ENCODE measurements at regions not wholly inside any gene's neighbourhood (a gene's known extent, or its start where the extent isn't known, plus 50 kb on each side); places are given as distances from the start of the nearest gene placed in this dataset.

GRCh38 chr3:30520699-30521098 is 85.7 kb upstream of the TGFBR2 start:
- Mint-ChIP-seq H3K27ac (peak overlapping the region in 1 of 6 donors; percentile 14), H3K4me1 (peaks cover 7 to 9% (median 8%) of the 10 kb centered on the region in 3 donors), H3K27me3 (no peaks in the 10 kb centered on the region), H3K4me3 (no peak overlapping the region), H3K9me3 (no peaks in the 10 kb centered on the region), H3K36me3 (no peaks in the 10 kb centered on the region)
- DNase-seq (no peak), ATAC-seq (ENCODE audit: low read depth in 2 of 2) (no peak)

GRCh38 chr3:30521156-30521715 is 85.2 kb upstream of the TGFBR2 start:
- ATAC-seq (ENCODE audit: low read depth in 2 of 2) (no peak), DNase-seq (no peak)
- Mint-ChIP-seq H3K27me3 (no peaks in the 10 kb centered on the region), H3K27ac (no peak overlapping the region), H3K9me3 (no peaks in the 10 kb centered on the region), H3K36me3 (no peaks in the 10 kb centered on the region), H3K4me1 (peaks cover 7 to 9% (median 8%) of the 10 kb centered on the region in 3 donors), H3K4me3 (no peak overlapping the region)

GRCh38 chr3:30522476-30522875 is 83.9 kb upstream of the TGFBR2 start:
- H3K4me3 Mint-ChIP-seq, result no peak overlapping the region
- no peak for DNase-seq
- no peaks in the 10 kb centered on the region for H3K36me3 Mint-ChIP-seq
- peaks cover 7 to 9% (median 8%) of the 10 kb centered on the region in 3 donors for H3K4me1 Mint-ChIP-seq
- ATAC-seq (ENCODE audit: low read depth in 2 of 2), result no peak
- H3K27me3 Mint-ChIP-seq, result no peaks in the 10 kb centered on the region
- no peak overlapping the region for H3K27ac Mint-ChIP-seq
- no peaks in the 10 kb centered on the region for H3K9me3 Mint-ChIP-seq

- no peak for DNase-seq
- Mint-ChIP-seq H3K9me3 (no peaks in the 10 kb centered on the region), H3K36me3 (no peaks in the 10 kb centered on the region), H3K4me3 (no peak overlapping the region), H3K4me1 (peaks cover 7 to 9% (median 8%) of the 10 kb centered on the region in 3 donors), H3K27me3 (no peaks in the 10 kb centered on the region), H3K27ac (no peak overlapping the region)
- ATAC-seq (ENCODE audit: low read depth in 2 of 2), result no peak
Measured at GRCh38 chr3:30523366-30523765, 83.0 kb upstream of the TGFBR2 start.

GRCh38 chr3:30524357-30525040 is 81.9 kb upstream of the TGFBR2 start:
- no peak overlapping the region for H3K4me3 Mint-ChIP-seq
- H3K4me1 Mint-ChIP-seq, result peaks cover 7 to 9% (median 8%) of the 10 kb centered on the region in 3 donors
- no peaks in the 10 kb centered on the region for H3K27me3 Mint-ChIP-seq
- H3K27ac Mint-ChIP-seq, result peak overlapping the region in 3 of 6 donors; percentile 26 to 71 (median 34)
- DNase-seq (no peak), ATAC-seq (ENCODE audit: low read depth in 2 of 2) (no peak)
- no peaks in the 10 kb centered on the region for H3K36me3 Mint-ChIP-seq
- no peaks in the 10 kb centered on the region for H3K9me3 Mint-ChIP-seq

GRCh38 chr3:30526031-30526430 is 80.4 kb upstream of the TGFBR2 start:
- no peak for DNase-seq
- Mint-ChIP-seq H3K4me3 (no peak overlapping the region), H3K27me3 (no peaks in the 10 kb centered on the region), H3K9me3 (no peaks in the 10 kb centered on the region), H3K4me1 (peaks cover 7 to 9% (median 8%) of the 10 kb centered on the region in 3 donors), H3K27ac (peak overlapping the region in 1 of 6 donors; percentile 1), H3K36me3 (no peaks in the 10 kb centered on the region)
- ATAC-seq (ENCODE audit: low read depth in 2 of 2), result no peak

- H3K27me3 Mint-ChIP-seq, result no peaks in the 10 kb centered on the region
- no peak overlapping the region for H3K4me3 Mint-ChIP-seq
Measured at GRCh38 chr3:30527186-30527585, 79.2 kb upstream of the TGFBR2 start.

GRCh38 chr3:30527720-30528119 is 78.7 kb upstream of the TGFBR2 start:
- peaks cover 7 to 9% (median 8%) of the 10 kb centered on the region in 3 donors for H3K4me1 Mint-ChIP-seq
- H3K4me3 Mint-ChIP-seq, result no peak overlapping the region
- no peaks in the 10 kb centered on the region for H3K36me3 Mint-ChIP-seq
- H3K27ac Mint-ChIP-seq, result peak overlapping the region in 2 of 6 donors; percentile 30 to 44
- no peak for ATAC-seq (ENCODE audit: low read depth in 2 of 2)
- no peaks in the 10 kb centered on the region for H3K27me3 Mint-ChIP-seq
- DNase-seq, result no peak
- H3K9me3 Mint-ChIP-seq, result no peaks in the 10 kb centered on the region

More at GRCh38 chr3:30527186-30527585, 79.2 kb upstream of the TGFBR2 start:
- ATAC-seq (ENCODE audit: low read depth in 2 of 2) (no peak), DNase-seq (no peak)
- Mint-ChIP-seq H3K36me3 (no peaks in the 10 kb centered on the region), H3K9me3 (no peaks in the 10 kb centered on the region), H3K4me1 (peaks cover 7 to 9% (median 8%) of the 10 kb centered on the region in 3 donors), H3K27ac (peak overlapping the region in 2 of 6 donors; percentile 44 to 48)

GRCh38 chr3:30530084-30530483 is 76.3 kb upstream of the TGFBR2 start:
- Mint-ChIP-seq H3K27ac (peak overlapping the region in 1 of 6 donors; percentile 24), H3K4me3 (no peak overlapping the region), H3K4me1 (no peaks in the 10 kb centered on the region), H3K9me3 (no peaks in the 10 kb centered on the region), H3K27me3 (no peaks in the 10 kb centered on the region), H3K36me3 (no peaks in the 10 kb centered on the region)
- no peak for DNase-seq
- ATAC-seq (ENCODE audit: low read depth in 2 of 2), result no peak

GRCh38 chr3:30531017-30531570 is 75.3 kb upstream of the TGFBR2 start:
- ATAC-seq (ENCODE audit: low read depth in 2 of 2) (no peak), DNase-seq (no peak)
- Mint-ChIP-seq H3K27me3 (no peaks in the 10 kb centered on the region), H3K27ac (peak overlapping the region in 1 of 6 donors; percentile 57), H3K36me3 (no peaks in the 10 kb centered on the region), H3K9me3 (no peaks in the 10 kb centered on the region), H3K4me1 (no peaks in the 10 kb centered on the region), H3K4me3 (no peak overlapping the region)

- no peak for DNase-seq
- H3K4me3 Mint-ChIP-seq, result no peak overlapping the region
- no peak overlapping the region for H3K27ac Mint-ChIP-seq
- H3K4me1 Mint-ChIP-seq, result peaks cover 0 to 8% (median 4%) of the 10 kb centered on the region in 3 donors
- H3K9me3 Mint-ChIP-seq, result no peaks in the 10 kb centered on the region
- ATAC-seq (ENCODE audit: low read depth in 2 of 2), result no peak
- no peaks in the 10 kb centered on the region for H3K27me3 Mint-ChIP-seq
- H3K36me3 Mint-ChIP-seq, result no peaks in the 10 kb centered on the region
Measured at GRCh38 chr3:30535525-30535924, 70.9 kb upstream of the TGFBR2 start.

- Mint-ChIP-seq H3K9me3 (no peaks in the 10 kb centered on the region), H3K4me3 (no peak overlapping the region), H3K4me1 (peaks cover 0 to 8% (median 4%) of the 10 kb centered on the region in 3 donors), H3K27me3 (no peaks in the 10 kb centered on the region), H3K36me3 (no peaks in the 10 kb centered on the region), H3K27ac (no peak overlapping the region)
- DNase-seq, result no peak
- no peak for ATAC-seq (ENCODE audit: low read depth in 2 of 2)
Measured at GRCh38 chr3:30538791-30539190, 67.6 kb upstream of the TGFBR2 start.

GRCh38 chr3:30539206-30539605 is 67.2 kb upstream of the TGFBR2 start:
- H3K4me1 Mint-ChIP-seq, result peaks cover 0 to 8% (median 4%) of the 10 kb centered on the region in 3 donors
- H3K27ac Mint-ChIP-seq, result no peak overlapping the region
- DNase-seq, result no peak
- H3K27me3 Mint-ChIP-seq, result no peaks in the 10 kb centered on the region
- no peaks in the 10 kb centered on the region for H3K36me3 Mint-ChIP-seq
- no peak overlapping the region for H3K4me3 Mint-ChIP-seq
- ATAC-seq (ENCODE audit: low read depth in 2 of 2), result no peak
- H3K9me3 Mint-ChIP-seq, result no peaks in the 10 kb centered on the region

- no peak for ATAC-seq (ENCODE audit: low read depth in 2 of 2)
- DNase-seq, result no peak
- no peaks in the 10 kb centered on the region for H3K27me3 Mint-ChIP-seq
- no peaks in the 10 kb centered on the region for H3K9me3 Mint-ChIP-seq
- H3K4me1 Mint-ChIP-seq, result peaks cover 0 to 8% (median 4%) of the 10 kb centered on the region in 3 donors
- H3K36me3 Mint-ChIP-seq, result no peaks in the 10 kb centered on the region
- H3K27ac Mint-ChIP-seq, result peak overlapping the region in 1 of 6 donors; percentile 14
- no peak overlapping the region for H3K4me3 Mint-ChIP-seq
Measured at GRCh38 chr3:30539772-30540171, 66.6 kb upstream of the TGFBR2 start.

Data from naive B cell (primary cell).